NCI-H2107 treated with DMSO at 0.1 percent for 48 hours (cell line): ENCODE measurements at regions not wholly inside any gene's neighbourhood (a gene's known extent, or its start where the extent isn't known, plus 50 kb on each side); places are given as distances from the start of the nearest gene placed in this dataset.
A peak's percentile ranks its signal among the peaks of the same experiment; 100 is the strongest.
"Not testable (repeated sequence)": the region's sequence is repeated elsewhere in the genome, so short reads cannot be mapped to it uniquely, and the experiment has no call there.

Experiments used
- DNase-seq: peaks from one replicate; lab custom pipeline; 2025; ENCODE audit not compliant: unreplicated experiment; lab: John Stamatoyannopoulos, UW

DNA sequence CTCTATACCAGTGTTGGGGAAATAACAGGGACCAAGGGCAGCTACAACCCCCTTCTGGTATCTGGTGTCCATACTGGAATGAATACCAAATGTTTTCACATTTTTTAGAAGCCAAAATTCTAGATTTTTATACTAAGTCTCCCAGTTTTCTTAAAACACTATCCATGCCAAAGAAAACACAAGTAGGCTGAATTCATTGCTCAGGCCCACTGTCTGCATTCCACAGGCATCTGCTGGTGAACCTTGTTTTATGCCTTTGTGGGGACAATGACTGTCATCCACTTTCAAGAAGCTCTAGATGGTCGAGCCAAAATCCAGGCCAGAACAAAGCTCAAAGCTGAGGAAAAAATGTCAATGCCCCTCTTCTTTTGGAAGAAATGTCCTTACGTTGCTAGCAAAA lies 213.4 kb upstream of the RASGEF1B start:
- no peak for DNase-seq

DNA sequence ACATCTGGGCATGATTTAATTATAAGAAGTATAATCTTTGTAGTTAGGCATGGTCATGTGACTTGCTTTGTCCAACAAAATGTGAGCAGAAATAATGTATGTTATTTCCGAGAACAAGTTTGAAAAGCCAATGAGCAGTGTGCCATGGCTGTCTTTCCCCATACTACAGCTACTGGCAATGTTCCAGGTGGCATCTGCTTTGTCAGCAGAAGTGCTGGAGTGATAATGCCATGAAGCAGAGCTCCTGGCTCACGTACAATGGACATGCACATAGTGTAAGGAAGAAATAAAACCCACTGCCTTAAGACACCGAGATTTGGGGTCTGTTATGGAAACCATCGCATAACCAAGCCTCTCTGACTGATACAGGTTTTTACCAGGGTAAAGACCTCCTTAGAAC lies 212.6 kb upstream of the RASGEF1B start:
- DNase-seq, result no peak

DNA sequence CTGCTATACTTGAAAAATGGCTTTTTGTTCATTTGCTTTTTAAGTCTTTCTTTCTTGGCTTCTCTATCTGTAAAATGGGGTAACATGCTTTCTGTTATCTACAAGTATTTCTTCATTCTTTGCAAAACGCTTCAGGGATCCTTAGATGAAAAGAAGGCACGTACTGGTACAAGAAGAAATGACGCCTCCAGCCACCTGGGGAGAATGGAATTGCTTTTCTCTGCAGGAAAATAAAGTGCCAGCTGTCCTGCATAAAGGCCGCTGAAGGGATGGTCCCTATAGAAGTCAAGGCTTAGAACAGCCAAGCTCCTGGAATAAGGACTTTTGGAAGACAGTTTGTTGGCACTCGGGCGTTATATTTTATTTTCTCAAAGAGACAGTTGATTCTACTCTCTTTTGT lies 210.8 kb upstream of the RASGEF1B start:
- DNase-seq, result no peak

DNA sequence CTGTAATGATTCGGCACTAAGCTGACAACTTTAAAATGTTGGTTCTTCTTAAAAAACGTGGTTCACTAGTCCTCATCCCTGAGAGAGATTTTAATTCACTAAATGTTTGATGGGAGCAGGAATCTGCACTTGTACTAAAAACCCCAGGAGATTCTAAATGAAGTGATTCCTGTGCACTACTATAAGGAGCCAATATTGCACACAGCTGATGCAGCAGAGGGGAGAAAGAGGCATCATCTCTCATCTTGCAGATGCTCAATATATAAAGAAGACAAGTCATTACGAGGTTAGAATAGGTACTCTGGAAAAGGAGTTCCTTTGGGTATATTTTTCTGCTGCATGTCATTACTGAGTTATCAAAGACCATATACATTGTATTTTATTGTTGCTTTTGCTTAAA lies 207.6 kb upstream of the RASGEF1B start:
- DNase-seq, result no peak

DNA sequence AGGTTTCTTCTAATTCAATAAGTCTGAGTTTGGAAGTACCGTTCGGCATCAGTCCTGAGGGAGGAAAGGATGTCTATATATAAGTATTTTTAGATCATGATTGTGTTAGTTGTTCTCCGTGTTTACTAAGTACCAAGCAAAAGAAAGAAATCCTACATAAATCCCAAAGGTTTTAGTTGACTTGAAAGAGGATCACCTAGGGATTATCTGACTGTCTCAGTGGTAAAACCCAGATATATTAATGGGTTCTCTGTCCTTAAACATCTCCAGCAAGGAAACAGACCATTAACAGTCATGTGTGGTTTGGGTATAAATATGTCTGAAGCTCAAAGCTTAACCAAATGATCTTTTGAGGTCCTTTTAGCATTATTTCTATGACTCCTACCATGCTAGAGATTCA lies 207.1 kb upstream of the RASGEF1B start:
- DNase-seq, result no peak

DNA sequence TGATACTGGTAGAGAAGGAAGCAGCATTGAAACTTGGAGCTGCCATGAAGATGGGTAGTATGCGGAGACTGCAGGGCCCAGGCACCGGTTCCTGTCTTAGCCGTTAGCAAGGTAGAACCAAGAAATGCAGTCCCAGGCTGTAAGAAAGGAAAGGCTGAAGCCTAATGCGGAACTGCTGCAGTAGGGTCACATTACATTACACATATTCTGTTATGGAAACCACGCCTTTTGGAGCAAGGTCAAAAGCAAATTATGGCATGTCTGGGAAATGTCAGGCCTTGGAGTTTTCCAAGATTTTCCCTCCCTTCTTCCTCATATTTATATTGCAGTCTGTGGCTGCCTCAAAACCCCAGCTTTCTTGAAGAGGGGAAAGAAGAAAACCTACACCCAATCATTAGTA lies 204.8 kb upstream of the RASGEF1B start:
- no peak for DNase-seq

DNA sequence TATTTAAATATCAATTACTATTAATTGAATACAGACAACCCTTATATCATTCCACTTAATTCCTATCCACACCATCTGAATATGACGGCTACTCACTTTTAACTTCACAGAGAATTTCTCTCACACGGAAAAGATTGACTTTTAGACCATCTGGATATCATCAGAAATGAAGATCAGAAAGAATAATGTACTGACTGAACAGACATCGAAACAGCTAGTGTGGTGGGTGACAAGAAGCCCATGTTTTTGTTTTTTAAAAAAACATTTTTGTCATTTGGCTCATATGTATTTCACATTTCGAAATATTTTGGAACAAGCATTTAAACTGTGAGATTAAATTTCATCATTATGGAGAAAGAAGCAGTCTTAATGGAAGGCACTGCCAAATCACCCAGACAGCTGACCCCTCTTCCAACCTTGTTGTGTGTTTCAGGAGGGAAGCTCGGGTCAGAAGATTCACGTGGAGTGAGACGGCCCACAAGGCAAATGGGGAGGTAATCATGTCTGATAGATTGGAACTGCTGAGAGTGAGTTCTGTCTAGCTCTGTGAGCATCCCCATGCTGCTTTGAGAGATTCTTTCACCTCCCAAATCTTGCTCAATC lies 204.2 kb upstream of the RASGEF1B start:
- DNase-seq, result no peak

DNA sequence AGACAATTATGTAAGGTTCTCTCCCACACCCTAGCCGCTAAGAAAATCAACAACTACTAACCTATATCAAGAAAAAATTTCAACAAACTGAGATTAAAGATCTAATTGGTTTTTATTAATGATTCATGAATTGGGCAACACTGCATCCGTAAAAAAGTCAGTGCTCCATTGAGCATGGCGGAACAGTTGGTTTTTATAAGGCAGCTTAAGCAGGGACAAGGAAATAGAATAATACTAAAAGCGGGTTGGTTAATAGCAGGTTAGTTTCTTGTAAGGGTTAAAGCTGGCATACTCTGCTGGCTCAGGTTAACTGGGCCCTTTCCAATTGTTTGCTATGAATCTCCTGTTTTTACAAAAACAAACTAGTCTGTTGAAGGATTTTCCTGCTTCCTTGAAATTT lies 202.3 kb upstream of the RASGEF1B start:
- no peak for DNase-seq

DNA sequence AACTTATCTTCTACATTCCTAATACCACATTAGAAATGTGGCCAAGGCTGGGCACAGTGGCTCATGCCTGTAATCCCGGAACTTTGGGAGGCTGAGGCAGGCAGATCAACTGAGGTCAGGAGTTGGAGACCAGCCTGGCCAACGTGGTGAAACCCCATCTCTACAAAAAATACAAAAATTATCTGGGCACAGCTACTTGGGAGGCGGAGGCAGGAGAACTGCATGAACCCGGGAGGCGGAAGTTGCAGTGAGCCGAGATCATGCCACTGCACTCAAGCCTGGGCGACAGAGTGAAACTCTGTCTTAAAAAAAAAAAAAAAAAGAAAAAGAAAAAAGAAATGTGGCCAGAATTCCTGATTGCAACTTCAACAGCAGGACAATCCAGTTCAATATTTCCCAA lies 196.6 kb upstream of the RASGEF1B start:
- not testable (repeated sequence) for DNase-seq

DNA sequence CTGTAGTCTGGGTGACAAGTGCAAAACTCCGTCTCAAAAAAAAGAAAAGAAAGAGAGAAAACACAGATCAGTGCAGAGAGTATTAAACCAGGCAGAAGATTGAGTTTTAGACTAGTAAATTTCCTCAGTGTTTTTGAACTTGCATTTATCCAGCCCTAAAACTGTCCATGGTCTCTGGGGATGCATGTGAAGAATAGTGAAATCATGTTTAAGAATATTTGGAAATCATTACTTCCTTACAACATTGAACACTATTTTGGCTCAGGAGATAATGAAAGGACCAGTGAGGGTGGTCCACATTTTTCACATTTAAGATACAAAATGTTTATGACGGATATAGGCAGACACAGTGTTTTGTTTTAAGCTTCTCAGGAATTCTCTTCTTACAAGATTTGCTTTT lies 195.8 kb upstream of the RASGEF1B start:
- DNase-seq, result no peak

DNA sequence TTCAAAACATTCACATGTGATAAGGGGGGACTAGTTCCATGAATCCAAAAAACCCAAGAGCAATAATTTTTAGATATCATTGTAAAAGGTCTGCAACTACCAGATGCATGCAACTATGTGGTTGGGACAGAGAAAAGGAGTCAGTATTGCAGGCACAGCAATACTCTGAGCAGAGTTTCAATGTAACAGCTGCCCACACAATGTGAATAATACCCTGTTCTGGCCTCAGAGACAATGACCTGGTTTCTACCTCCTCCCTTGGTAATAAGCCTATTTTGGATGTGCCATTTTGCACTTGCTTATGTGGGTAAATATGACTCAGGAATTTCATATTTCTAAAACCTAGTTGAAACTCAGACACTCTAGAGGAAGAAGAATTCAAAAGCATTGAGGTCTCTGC lies 194.8 kb upstream of the RASGEF1B start:
- DNase-seq, result no peak

DNA sequence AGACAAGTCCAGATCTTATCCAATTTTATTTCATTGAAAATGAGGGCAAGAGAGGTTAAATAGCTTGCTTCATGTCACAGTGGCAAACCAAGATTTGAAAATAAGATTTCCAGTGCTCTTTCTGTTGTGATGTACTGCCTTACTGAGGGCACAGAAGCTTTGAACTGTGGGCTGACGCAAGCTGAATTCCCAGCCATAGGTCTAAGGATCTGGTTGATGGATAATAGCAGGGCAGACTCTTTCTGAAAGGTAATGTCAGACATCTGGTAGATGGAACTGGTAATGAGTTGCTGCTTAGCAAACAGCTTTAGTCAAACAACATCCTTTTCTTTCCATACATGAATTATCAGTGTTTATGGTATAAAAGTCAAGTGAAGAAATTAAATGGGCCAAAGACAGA lies 193.9 kb upstream of the RASGEF1B start:
- DNase-seq, result no peak

DNA sequence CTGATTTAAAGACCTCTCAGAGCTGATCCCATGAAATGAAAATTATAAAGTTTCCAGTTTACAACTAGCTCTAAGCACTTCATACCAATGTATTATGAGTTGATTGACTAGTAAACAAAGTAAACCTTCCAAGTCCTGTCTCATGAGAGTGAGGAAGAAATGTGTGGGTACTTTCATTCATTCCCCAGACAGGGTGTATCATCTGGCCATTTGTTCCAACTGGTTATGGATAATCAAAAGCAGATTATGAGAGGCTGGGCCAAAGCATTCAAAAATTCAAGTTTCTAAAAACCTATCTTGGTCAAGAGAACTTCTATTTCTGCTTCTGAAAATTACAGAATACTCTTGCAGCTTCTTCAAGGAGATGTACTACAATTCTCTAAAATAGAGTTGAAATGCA lies 193.3 kb upstream of the RASGEF1B start:
- DNase-seq, result no peak

DNA sequence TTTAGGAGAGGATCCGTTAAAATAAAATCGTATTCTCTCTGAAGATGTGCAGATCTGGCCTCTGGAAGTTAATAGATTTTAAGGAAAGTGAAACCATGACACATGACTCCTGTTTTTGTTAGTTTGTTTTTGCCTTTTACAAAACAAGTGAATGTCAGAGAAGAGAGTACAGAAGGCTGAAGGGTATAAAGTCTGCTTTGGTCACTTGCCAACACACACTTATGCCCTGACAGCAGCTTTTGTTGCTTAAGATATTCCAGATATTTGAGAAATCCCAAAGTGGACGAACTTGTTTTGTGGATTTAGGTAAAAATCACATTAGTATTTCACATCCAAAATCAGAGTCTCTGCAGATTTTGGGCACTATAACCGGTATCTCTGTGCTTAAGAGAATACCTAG lies 192.4 kb upstream of the RASGEF1B start:
- DNase-seq, result no peak

DNA sequence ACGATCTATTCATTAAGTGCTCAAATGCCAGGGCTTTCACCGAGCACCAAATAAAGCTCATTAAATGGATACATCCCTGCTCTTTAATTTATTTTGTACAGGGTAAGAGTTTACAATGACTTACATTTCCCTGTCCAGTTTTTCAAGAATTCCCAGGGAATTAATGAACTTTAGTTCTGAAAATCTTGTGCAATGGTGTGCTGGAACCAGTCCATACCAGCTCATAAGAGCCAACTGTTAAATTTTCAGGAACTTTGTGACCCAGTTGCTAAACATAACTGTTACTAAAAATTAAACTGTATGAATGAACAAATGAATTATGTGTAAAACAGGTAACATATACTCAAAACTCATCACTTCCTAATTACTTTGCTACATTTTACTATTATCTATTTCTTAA lies 191.7 kb upstream of the RASGEF1B start:
- no peak for DNase-seq

DNA sequence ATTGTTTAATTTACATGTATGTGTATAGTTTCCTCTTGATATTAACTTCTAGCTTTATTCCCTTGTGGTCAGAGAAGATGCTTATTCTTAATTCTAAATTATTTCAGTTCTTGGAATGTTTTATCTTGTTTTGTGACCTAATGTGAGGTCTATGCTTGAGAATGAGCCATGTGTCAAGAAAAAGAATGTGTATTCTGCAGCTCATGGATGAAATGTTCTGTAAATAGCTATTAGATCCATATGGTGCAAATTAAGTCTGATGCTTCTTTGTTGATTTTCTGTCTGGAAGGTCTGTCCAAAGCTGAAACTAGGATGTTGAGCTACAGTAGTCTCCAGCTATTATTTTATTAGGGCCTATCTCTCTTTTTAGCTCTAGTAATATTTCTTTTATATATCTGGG lies 187.3 kb upstream of the RASGEF1B start:
- DNase-seq, result no peak

DNA sequence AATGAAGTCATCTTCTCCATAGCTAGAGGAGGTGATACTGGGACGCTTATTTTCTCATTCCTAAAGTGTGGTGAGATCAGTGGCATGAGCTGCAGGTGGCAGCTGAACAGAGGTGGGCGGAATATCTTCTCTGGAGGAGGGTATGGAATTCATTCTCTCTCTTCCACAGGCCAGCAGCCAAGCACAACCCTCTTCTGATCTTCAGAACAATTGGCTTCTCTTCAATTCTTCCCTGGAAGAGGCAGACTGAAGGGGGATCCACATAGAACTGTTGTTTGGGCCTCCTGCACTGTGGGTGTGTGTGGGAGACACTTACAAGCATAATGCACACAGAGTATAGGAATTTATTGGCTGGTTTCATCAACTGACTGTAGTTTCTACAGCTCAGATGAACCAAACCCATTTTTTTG lies 180.4 kb upstream of the RASGEF1B start:
- DNase-seq, result no peak

DNA sequence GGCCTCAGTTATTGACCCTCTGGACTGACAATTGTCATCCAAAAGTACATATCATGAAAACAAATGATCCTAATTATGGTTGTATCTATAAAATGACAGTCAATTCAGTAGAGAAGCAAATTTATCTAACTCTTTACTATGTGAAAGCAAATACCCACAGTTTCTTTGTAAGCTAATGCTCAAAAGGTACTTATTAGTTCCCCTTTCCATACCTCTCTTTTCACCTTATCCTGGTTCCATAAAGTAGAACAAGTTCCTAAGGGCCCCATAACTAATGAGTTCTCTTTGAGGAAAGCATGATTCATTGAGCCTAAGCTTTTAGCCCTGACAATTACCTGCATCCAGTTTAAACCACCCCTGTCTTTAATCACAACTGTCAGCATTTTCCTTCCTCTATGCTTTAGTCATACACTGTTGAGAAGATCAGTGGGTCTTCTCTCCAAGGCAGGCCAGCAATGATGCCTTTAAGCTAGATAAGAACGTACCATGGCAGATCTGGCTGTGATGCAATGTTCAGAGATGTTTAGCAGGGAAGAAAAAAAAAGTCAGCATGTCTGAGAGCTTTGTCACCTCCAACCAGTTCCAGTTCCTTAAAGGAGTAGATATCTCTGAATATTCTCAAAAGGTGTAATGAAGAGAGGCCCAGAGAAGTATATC lies 179.7 kb upstream of the RASGEF1B start:
- no peak for DNase-seq

DNA sequence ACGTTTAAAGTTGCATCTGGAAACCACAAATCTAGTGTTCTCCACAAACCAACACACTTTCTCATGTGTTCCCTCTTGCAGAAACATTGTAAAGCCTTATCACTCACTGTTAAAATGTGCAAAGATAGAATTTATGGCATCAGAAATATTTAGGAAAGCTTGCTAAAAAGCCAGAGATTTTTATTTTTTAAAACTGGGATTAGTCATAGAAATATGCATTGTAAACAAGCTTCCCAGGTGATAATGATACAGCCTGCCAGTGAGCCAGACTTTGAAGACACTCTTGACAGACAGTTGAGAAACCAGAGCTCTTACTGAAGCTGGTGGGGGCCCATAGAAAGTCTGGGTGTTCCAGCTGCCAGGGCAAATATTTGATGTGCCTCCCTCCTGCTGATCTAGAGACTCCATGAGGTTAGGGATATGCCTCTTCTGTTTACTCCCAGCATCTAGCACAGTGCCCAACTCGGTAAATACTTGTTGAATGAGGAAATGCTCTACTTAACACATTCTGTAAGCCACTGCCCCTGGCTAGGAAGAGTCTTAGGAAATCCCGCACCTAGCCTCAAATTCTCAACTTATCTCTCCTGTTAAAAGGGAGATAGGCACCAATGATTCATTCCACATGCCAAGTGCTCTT lies 179.0 kb upstream of the RASGEF1B start:
- DNase-seq, result peak; percentile 53

DNA sequence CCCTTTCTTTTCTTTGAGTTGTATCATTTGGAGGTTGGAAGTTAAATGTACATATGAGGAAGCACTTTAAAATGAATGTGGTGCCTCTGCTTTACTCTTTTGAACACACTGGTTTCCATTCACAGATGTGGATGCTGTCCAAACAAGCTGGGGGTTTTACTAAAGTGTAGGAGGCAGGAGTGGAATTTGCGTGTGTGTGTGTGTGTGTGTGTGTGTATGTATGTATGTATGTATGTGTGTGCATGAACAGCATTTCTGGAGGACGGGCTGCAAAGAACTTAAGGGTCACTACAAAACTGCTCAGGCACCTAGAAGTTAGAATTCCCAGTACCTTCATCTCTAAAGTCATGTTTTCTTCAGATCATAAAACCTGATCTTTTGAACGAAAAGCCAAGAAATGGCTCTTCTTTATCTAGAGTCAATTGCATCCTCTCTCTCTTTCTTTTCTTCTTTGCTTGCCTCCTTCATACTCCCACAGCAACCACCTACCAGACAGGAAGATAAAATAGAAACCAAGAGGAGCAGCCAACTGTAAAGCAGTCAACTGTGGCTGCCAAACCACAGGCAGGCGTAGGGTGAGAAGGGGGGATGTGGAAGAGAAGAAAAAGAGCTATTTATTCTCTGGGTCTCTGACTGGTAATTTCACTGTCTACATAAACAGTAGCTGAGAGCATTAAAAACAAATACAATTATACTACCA lies 177.0 kb upstream of the RASGEF1B start:
- peak; percentile 66 for DNase-seq

DNA sequence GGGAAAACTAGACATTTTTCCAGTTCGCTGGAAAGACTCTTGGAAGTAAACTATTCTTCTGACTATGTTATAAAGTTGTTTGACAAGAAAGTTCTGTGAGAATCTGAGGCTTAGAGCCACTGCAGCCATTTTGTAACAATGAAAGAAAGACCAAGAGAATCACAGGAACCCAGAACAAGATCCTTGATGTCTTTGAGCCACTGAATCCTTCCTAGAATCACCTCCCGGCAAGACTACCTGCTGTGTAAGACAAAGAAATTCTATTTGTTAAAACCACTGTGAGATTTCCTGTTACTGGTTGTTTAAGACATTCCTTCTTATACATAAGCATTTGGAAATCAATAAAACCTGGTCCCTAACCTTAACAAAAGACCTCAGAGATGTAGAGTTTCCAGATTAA lies 175.7 kb upstream of the RASGEF1B start:
- no peak for DNase-seq

DNA sequence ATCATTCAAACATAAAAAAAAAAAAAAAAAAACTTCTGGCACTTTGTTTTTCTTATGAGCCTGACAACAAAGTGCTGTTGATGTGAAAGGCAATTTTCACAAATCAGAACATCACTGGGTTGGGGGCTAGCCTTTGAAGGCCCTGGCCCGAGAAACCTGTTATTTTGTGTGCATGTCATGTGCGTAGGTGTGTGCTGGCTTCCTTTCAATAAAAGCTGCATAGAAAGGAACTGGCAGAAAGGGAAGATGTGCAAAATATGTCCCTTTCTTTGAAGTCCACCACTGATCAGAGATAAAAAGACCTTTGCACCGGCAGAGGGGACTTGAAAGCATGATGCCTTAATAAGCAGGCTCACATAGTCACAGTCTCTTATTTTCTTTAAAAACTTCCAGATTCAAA lies 170.8 kb upstream of the RASGEF1B start:
- no peak for DNase-seq
